H1 (cell line): ENCODE measurements at regions not wholly inside any gene's neighbourhood (a gene's known extent, or its start where the extent isn't known, plus 50 kb on each side); places are given as distances from the start of the nearest gene placed in this dataset.

Source experiments
- ATF3 ChIP-seq: IDR thresholded peaks from 2 replicates; pipeline ENCODE4 v1.6.1; 2011; ENCODE audit warnings: low read depth, mild to moderate bottlenecking, low read length; ENCODE audit not compliant: insufficient read depth
- FOSL1 ChIP-seq: IDR thresholded peaks from 2 replicates; pipeline ENCODE4 v1.6.1; 2011; ENCODE audit warnings: mild to moderate bottlenecking, low read depth, low read length, moderate library complexity; ENCODE audit not compliant: insufficient read depth
- JUN ChIP-seq: IDR thresholded peaks from 2 replicates; pipeline ENCODE4 v1.6.1; 2011; ENCODE audit warnings: low read depth, mild to moderate bottlenecking, improper control_type of control experiment, low read length
- MAFK ChIP-seq: IDR thresholded peaks from 2 replicates; pipeline ENCODE4 v1.6.1; 2012; ENCODE audit warnings: low read depth, mild to moderate bottlenecking, improper control_type of control experiment, low read length
- PHF8 ChIP-seq: fragments of 200-600 bp; sonication (generic); conservative IDR thresholded peaks from 2 replicates; pipeline ENCODE4 v1.7.1; 2012; ENCODE audit warnings: low read depth, mild to moderate bottlenecking, inconsistent platforms, low read length, moderate library complexity
- TBP ChIP-seq: IDR thresholded peaks from 2 replicates; pipeline ENCODE4 v1.6.1; 2011; ENCODE audit warnings: low read depth, low read length, improper control_type of control experiment
- YY1 ChIP-seq: IDR thresholded peaks from 2 replicates; pipeline ENCODE4 v1.6.1; 2011; ENCODE audit warnings: low read depth, mild to moderate bottlenecking, low read length
- TF ChIP-seq, protein P1 (sequence below), 3 experiments: IDR thresholded peaks; 1 replicate in 2 of 3; 2 replicates in 1 of 3; pipeline versions ENCODE4 v1.5.1 to v1.6.1; 2011; ENCODE audit warnings: low read length in 3 of 3, mild to moderate bottlenecking in 3 of 3, inconsistent platforms in 2 of 3, low read depth in 1 of 3, moderate library complexity in 1 of 3; ENCODE audit not compliant: insufficient read depth in 1 of 3; ENCODE audit errors: control extremely low read depth in 1 of 3

- TF ChIP-seq, protein P1, sequence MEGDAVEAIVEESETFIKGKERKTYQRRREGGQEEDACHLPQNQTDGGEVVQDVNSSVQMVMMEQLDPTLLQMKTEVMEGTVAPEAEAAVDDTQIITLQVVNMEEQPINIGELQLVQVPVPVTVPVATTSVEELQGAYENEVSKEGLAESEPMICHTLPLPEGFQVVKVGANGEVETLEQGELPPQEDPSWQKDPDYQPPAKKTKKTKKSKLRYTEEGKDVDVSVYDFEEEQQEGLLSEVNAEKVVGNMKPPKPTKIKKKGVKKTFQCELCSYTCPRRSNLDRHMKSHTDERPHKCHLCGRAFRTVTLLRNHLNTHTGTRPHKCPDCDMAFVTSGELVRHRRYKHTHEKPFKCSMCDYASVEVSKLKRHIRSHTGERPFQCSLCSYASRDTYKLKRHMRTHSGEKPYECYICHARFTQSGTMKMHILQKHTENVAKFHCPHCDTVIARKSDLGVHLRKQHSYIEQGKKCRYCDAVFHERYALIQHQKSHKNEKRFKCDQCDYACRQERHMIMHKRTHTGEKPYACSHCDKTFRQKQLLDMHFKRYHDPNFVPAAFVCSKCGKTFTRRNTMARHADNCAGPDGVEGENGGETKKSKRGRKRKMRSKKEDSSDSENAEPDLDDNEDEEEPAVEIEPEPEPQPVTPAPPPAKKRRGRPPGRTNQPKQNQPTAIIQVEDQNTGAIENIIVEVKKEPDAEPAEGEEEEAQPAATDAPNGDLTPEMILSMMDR (IDR thresholded peaks at IDR 0.05; ENCODE audit: control extremely low read depth in 1 of 3, insufficient read depth in 1 of 3, low read depth in 1 of 3, low read length in 3 of 3) = no peak
- no peak for TF ChIP-seq PHF8
- TF ChIP-seq TBP = no peak
- no peak for TF ChIP-seq FOSL1
- no peak for TF ChIP-seq JUN
- no peak for TF ChIP-seq ATF3
- TF ChIP-seq YY1 = no peak
- TF ChIP-seq MAFK = no peak
These were observed 155.1 kb upstream of the PRICKLE1 start for GRCh38 chr12:42744539-42745182.
